ENCODE measurements at regions not wholly inside any gene's neighbourhood (a gene's known extent, or its start where the extent isn't known, plus 50 kb on each side); places are given as distances from the start of the nearest gene placed in this dataset.

- H3K27me3 ChIP-seq (ENCODE audit: control insufficient read depth in 2 of 2, insufficient read depth in 2 of 2, low read length in 2 of 2): no peaks in the 10 kb centered on the region
- H3K9me3 ChIP-seq (replicated peaks; ENCODE audit: control insufficient read depth, insufficient read depth, low read length): no peaks in the 10 kb centered on the region
- H3K4me2 ChIP-seq (ENCODE audit: insufficient read depth, low read length): no peak overlapping the region
- no peak overlapping the region for H3K4me3 ChIP-seq (replicated peaks in 1 of 3; ENCODE audit: insufficient read depth in 1 of 3, low read depth in 1 of 3, low read length in 3 of 3)
- POLR2A ChIA-PET: no interaction called here
- no peak for TF ChIP-seq POLR2A (IDR thresholded peaks at IDR 0.05; ENCODE audit: low read depth, low read length)
- TF ChIP-seq MYC (IDR thresholded peaks at IDR 0.05; ENCODE audit: low read depth, low read length): no peak
- no peak for TF ChIP-seq MAX (IDR thresholded peaks at IDR 0.05; ENCODE audit: insufficient read depth, insufficient read length)
- no peak for TF ChIP-seq EZH2 (IDR thresholded peaks at IDR 0.05; ENCODE audit: borderline replicate concordance, low read depth, low read length, severe bottlenecking)
- no peak for TF ChIP-seq JUN (IDR thresholded peaks at IDR 0.05; ENCODE audit: borderline replicate concordance, insufficient read depth, insufficient read length, low read depth)
- TF ChIP-seq GATA2 (IDR thresholded peaks at IDR 0.05; ENCODE audit: insufficient read depth, insufficient read length, low read depth, low read length): no peak
- TF ChIP-seq CTCF (IDR thresholded peaks at IDR 0.05; ENCODE audit: extremely low read depth in 1 of 2, insufficient read depth in 1 of 2, low read depth in 1 of 2, low read length in 2 of 2): no peak
- TF ChIP-seq POLR2AphosphoS5 (IDR thresholded peaks at IDR 0.05; ENCODE audit: insufficient read depth, low read depth, low read length): no peak
- TF ChIP-seq FOS (IDR thresholded peaks at IDR 0.05; ENCODE audit: borderline replicate concordance, insufficient read depth, low read length): no peak
- H3K9ac ChIP-seq (replicated peaks; ENCODE audit: extremely low read depth, insufficient read depth, low read length): no peak overlapping the region
- dilution Hi-C loops (cut with MboI; ENCODE audit: extremely low pct_ligation_motif_present, low sequenced_read_pairs): no loop called here
- no peaks in the 10 kb centered on the region for H3K4me1 ChIP-seq (ENCODE audit: control insufficient read depth, extremely low read depth, insufficient read depth, low read length)
- H3K36me3 ChIP-seq (ENCODE audit: control insufficient read depth in 2 of 2, extremely low read depth in 1 of 2, insufficient read depth in 2 of 2, low read length in 2 of 2): no peaks in the 10 kb centered on the region
- DNase-seq (ENCODE audit: low read depth, low spot score) (no peak), FAIRE-seq (no peak)
- intact Hi-C loops (cut with micrococcal nuclease): no loop called here
- no peak overlapping the region for H2AFZ ChIP-seq (ENCODE audit: low read depth, low read length)
- no peak overlapping the region for H3K27ac ChIP-seq (ENCODE audit: insufficient read depth, low read depth, low read length)
- H3K79me2 ChIP-seq (ENCODE audit: control insufficient read depth, insufficient read depth, low read length): no peaks in the 10 kb centered on the region
- H4K20me1 ChIP-seq (replicated peaks; ENCODE audit: control insufficient read depth, extremely low read depth, insufficient read depth, low read length): no peaks in the 10 kb centered on the region
- H3K9me1 ChIP-seq (replicated peaks; ENCODE audit: control insufficient read depth, extremely low read depth, insufficient read depth, low read length): no peaks in the 10 kb centered on the region
- CTCF ChIA-PET: no interaction called here
- no TSS peak for BruUV-seq (replicated peaks)
Observed at GRCh38 chr6:114995526-114995925, 652.7 kb upstream of the HS3ST5 start.
